PC-9 (cell line): ENCODE measurements at regions not wholly inside any gene's neighbourhood (a gene's known extent, or its start where the extent isn't known, plus 50 kb on each side); places are given as distances from the start of the nearest gene placed in this dataset.

Experiments used
- BruUV-seq: library from RNA; stranded (reverse); fragments of 400-500 nt; replicated peaks from 2 replicates; lab custom pipeline; 2021; lab: Mats Ljungman, UMichigan
- CTCF ChIA-PET: fragments of 300-600 bp; sonication (Branson Sonifier 250); formaldehyde crosslinking; loops from one replicate; lab custom pipeline; 2022; ENCODE audit warnings: antibody characterized with exemption; lab: Charles Lee
- POLR2A ChIA-PET: fragments of 300-600 bp; sonication (Branson Sonifier 250); formaldehyde crosslinking; loops from one replicate; lab custom pipeline; 2022; ENCODE audit warnings: antibody characterized with exemption; ENCODE audit not compliant: unreplicated experiment; lab: Charles Lee
- DNase-seq, 2 experiments: peaks; one replicate each; pipeline versions ENCODE4 v3.0.0 to v3.0.0-alpha.2; 2015 to 2022; ENCODE audit warnings: mixed read lengths in 1 of 2
- H2AFZ ChIP-seq: fragments of 200-600 bp; sonication (generic); 2 replicates; pipeline ENCODE4 v1.8.1; 2017; ENCODE audit warnings: antibody characterized with exemption
- H3F3A ChIP-seq: fragments of 200-600 bp; sonication (generic); 2 replicates; pipeline ENCODE4 v1.8.1; 2017; ENCODE audit warnings: antibody characterized with exemption, mild to moderate bottlenecking, low read depth; ENCODE audit not compliant: insufficient read depth
- H3K27ac ChIP-seq: fragments of 200-600 bp; sonication (generic); 2 replicates; pipeline ENCODE4 v1.6.1; 2016; ENCODE audit warnings: mixed run types
- H3K27me3 ChIP-seq: fragments of 200-600 bp; sonication (generic); 2 replicates; pipeline ENCODE4 v1.6.1; 2016; ENCODE audit warnings: low read depth, mixed run types; ENCODE audit not compliant: insufficient read depth
- H3K36me3 ChIP-seq: fragments of 200-600 bp; sonication (generic); 2 replicates; pipeline ENCODE4 v1.6.1; 2016; ENCODE audit warnings: low read depth, mixed run types
- H3K4me1 ChIP-seq: fragments of 200-600 bp; sonication (generic); replicated peaks from 2 replicates; pipeline ENCODE4 v1.6.1; 2016; ENCODE audit warnings: mixed run types; ENCODE audit not compliant: insufficient read depth
- H3K4me2 ChIP-seq: fragments of 200-600 bp; sonication (generic); 2 replicates; pipeline ENCODE4 v1.6.1; 2017; ENCODE audit warnings: mixed run types
- H3K4me3 ChIP-seq: fragments of 200-600 bp; sonication (generic); 2 replicates; pipeline ENCODE4 v1.6.1; 2016; ENCODE audit warnings: mixed run types
- H3K79me2 ChIP-seq: fragments of 200-600 bp; sonication (generic); 2 replicates; pipeline ENCODE4 v1.6.1; 2017; ENCODE audit warnings: low read depth, mixed run types
- H3K9me2 ChIP-seq: fragments of 200-600 bp; sonication (generic); 2 replicates; pipeline ENCODE4 v1.8.1; 2017; ENCODE audit warnings: mild to moderate bottlenecking; ENCODE audit not compliant: insufficient read depth
- H3K9me3 ChIP-seq: fragments of 200-600 bp; sonication (generic); 2 replicates; pipeline ENCODE4 v1.8.1; 2016; ENCODE audit warnings: low read depth; ENCODE audit not compliant: insufficient read depth
- H4K20me1 ChIP-seq: fragments of 200-600 bp; sonication (generic); 2 replicates; pipeline ENCODE4 v1.8.1; 2017; ENCODE audit not compliant: insufficient read depth
- CTCF ChIP-seq: fragments of 200-600 bp; sonication (generic); conservative IDR thresholded peaks from 2 replicates; pipeline ENCODE4 v1.6.1; 2017; ENCODE audit warnings: mixed run types, antibody characterized with exemption, mild to moderate bottlenecking, moderate library complexity
- EZH2 ChIP-seq: fragments of 200-600 bp; sonication (generic); IDR thresholded peaks from 2 replicates; pipeline ENCODE4 v1.8.0; 2017; ENCODE audit warnings: antibody characterized with exemption, low read depth
- intact Hi-C: fragments of 100-400 bp; cut with micrococcal nuclease; formaldehyde crosslinking; loops from one replicate; pipeline ENCODE4 v1.10.0; 2022; ENCODE audit not compliant: unreplicated experiment

DNA sequence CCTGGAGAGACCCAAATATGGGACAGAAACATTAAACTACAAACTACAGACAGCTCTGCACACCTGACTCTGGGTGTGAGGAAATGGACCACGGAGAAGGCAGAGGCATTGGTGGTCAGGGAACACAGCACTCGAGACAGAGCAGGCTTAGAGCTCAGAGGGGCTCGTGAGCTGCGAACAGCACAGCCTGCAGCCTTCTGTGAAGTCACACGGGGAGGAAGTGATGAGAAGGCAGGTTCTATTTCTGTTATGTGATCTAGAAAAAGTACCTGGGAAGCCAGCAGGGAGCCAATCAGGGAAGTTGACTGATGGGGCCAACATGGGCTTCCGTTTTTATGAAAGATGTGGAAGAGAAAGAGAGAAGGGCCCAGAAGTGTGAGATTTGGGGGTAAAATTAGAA is 88.9 kb upstream of the SNAP25 start:
- Histone ChIP-seq H3K27me3 (peaks cover 10% of the 10 kb centered on the region; the same call in 1 of the 2 replicates), H3K4me2 (no peak overlapping the region), H2AFZ (no peak overlapping the region), H3K9me3 (no peaks in the 10 kb centered on the region), H4K20me1 (no peaks in the 10 kb centered on the region), H3K4me1 (no peaks in the 10 kb centered on the region; the same call in 1 of the 2 replicates), H3K79me2 (no peaks in the 10 kb centered on the region), H3K27ac (no peak overlapping the region), H3K9me2 (no peaks in the 10 kb centered on the region), H3K36me3 (no peaks in the 10 kb centered on the region), H3K4me3 (no peak overlapping the region), H3F3A (no peaks in the 10 kb centered on the region)
- intact Hi-C loops: no loop called here
- DNase-seq: no peak
- POLR2A ChIA-PET: no interaction called here
- BruUV-seq: no TSS peak
- TF ChIP-seq EZH2: no peak
- TF ChIP-seq CTCF: no peak
- CTCF ChIA-PET: no interaction called here

GRCh38 chr20:10131732-10132345 is 86.8 kb upstream of the SNAP25 start:
- intact Hi-C loops: no loop called here
- no peak overlapping the region for H3K27ac ChIP-seq
- TF ChIP-seq EZH2 (no peak), CTCF (no peak)
- no peaks in the 10 kb centered on the region for H3K9me3 ChIP-seq
- H3K79me2 ChIP-seq: no peaks in the 10 kb centered on the region
- H3K4me3 ChIP-seq: no peak overlapping the region
- no peaks in the 10 kb centered on the region for H3K9me2 ChIP-seq
- ChIA-PET CTCF (no interaction called here), POLR2A (no interaction called here)
- no peak overlapping the region for H2AFZ ChIP-seq
- no peaks in the 10 kb centered on the region for H4K20me1 ChIP-seq
- no peaks in the 10 kb centered on the region for H3K36me3 ChIP-seq
- H3F3A ChIP-seq: no peaks in the 10 kb centered on the region
- H3K4me2 ChIP-seq: peak overlapping the region; percentile 13; the same call in 1 of the 2 replicates
- peak in 1 of 2 experiments; percentile 15 for DNase-seq
- no TSS peak for BruUV-seq
- no peaks in the 10 kb centered on the region; the same call in 1 of the 2 replicates for H3K4me1 ChIP-seq
- H3K27me3 ChIP-seq: peaks cover 10% of the 10 kb centered on the region; the same call in 1 of the 2 replicates

GRCh38 chr20:10132387-10132786 is 86.2 kb upstream of the SNAP25 start:
- no peaks in the 10 kb centered on the region for H3K36me3 ChIP-seq
- peaks cover 10% of the 10 kb centered on the region; the same call in 1 of the 2 replicates for H3K27me3 ChIP-seq
- H4K20me1 ChIP-seq: no peaks in the 10 kb centered on the region
- H3K27ac ChIP-seq: no peak overlapping the region
- H3K4me1 ChIP-seq: no peaks in the 10 kb centered on the region; the same call in 1 of the 2 replicates
- no peak for DNase-seq
- no peaks in the 10 kb centered on the region for H3K79me2 ChIP-seq
- no peaks in the 10 kb centered on the region for H3F3A ChIP-seq
- no peak overlapping the region for H2AFZ ChIP-seq
- POLR2A ChIA-PET: no interaction called here
- intact Hi-C loops: no loop called here
- peak overlapping the region; percentile 13; the same call in 1 of the 2 replicates for H3K4me2 ChIP-seq
- TF ChIP-seq EZH2 (no peak), CTCF (no peak)
- no peaks in the 10 kb centered on the region for H3K9me2 ChIP-seq
- CTCF ChIA-PET: no interaction called here
- no peaks in the 10 kb centered on the region for H3K9me3 ChIP-seq
- H3K4me3 ChIP-seq: no peak overlapping the region
- no TSS peak for BruUV-seq
